ENCODE measurements at regions not wholly inside any gene's neighbourhood (a gene's known extent, or its start where the extent isn't known, plus 50 kb on each side); places are given as distances from the start of the nearest gene placed in this dataset.

GRCh38 chr4:112900416-112900815 lies 149.0 kb upstream of the ANK2 start:
- ATAC-seq (no peak), DNase-seq (no peak)
- ChIA-PET CTCF (no interaction called here), POLR2A (no interaction called here)
- Mint-ChIP-seq H3K36me3 (ENCODE audit: low read depth) (no peaks in the 10 kb centered on the region), H3K27me3 (ENCODE audit: low read depth) (peaks cover 11% of the 10 kb centered on the region), H3K4me3 (no peak overlapping the region), H3K27ac (no peak overlapping the region), H3K9me3 (ENCODE audit: insufficient read depth) (no peaks in the 10 kb centered on the region), H3K4me1 (ENCODE audit: low read depth) (no peaks in the 10 kb centered on the region)

GRCh38 chr4:112901962-112902411 lies 147.5 kb upstream of the ANK2 start:
- DNase-seq = no peak
- POLR2A ChIA-PET = no interaction called here
- no peak for ATAC-seq
- H3K36me3 Mint-ChIP-seq (ENCODE audit: low read depth) = no peaks in the 10 kb centered on the region
- CTCF ChIA-PET = no interaction called here
- H3K27me3 Mint-ChIP-seq (ENCODE audit: low read depth) = peaks cover 13% of the 10 kb centered on the region
- no peak overlapping the region for H3K4me3 Mint-ChIP-seq
- no peak overlapping the region for H3K27ac Mint-ChIP-seq
- H3K9me3 Mint-ChIP-seq (ENCODE audit: insufficient read depth) = no peaks in the 10 kb centered on the region
- H3K4me1 Mint-ChIP-seq (ENCODE audit: low read depth) = no peaks in the 10 kb centered on the region

- Mint-ChIP-seq H3K9me3 (ENCODE audit: insufficient read depth) (no peaks in the 10 kb centered on the region), H3K4me3 (no peak overlapping the region), H3K4me1 (ENCODE audit: low read depth) (no peaks in the 10 kb centered on the region), H3K36me3 (ENCODE audit: low read depth) (no peaks in the 10 kb centered on the region), H3K27me3 (ENCODE audit: low read depth) (peaks cover 13% of the 10 kb centered on the region), H3K27ac (no peak overlapping the region)
- ChIA-PET CTCF (no interaction called here), POLR2A (no interaction called here)
- ATAC-seq = no peak
- DNase-seq = no peak
Observed at GRCh38 chr4:112905728-112906127, 143.7 kb upstream of the ANK2 start.

- DNase-seq = no peak
- Mint-ChIP-seq H3K27me3 (ENCODE audit: low read depth) (peaks cover 13% of the 10 kb centered on the region), H3K36me3 (ENCODE audit: low read depth) (no peaks in the 10 kb centered on the region), H3K4me1 (ENCODE audit: low read depth) (no peaks in the 10 kb centered on the region), H3K9me3 (ENCODE audit: insufficient read depth) (no peaks in the 10 kb centered on the region), H3K4me3 (no peak overlapping the region), H3K27ac (no peak overlapping the region)
- CTCF ChIA-PET = no interaction called here
- no peak for ATAC-seq
- POLR2A ChIA-PET = no interaction called here
Observed at GRCh38 chr4:112908511-112908910, 140.9 kb upstream of the ANK2 start.

GRCh38 chr4:112910109-112910736 lies 139.2 kb upstream of the ANK2 start:
- no peaks in the 10 kb centered on the region for H3K36me3 Mint-ChIP-seq (ENCODE audit: low read depth)
- peaks cover 13% of the 10 kb centered on the region for H3K27me3 Mint-ChIP-seq (ENCODE audit: low read depth)
- ChIA-PET POLR2A (no interaction called here), CTCF (interaction anchor here (1.0 kb wide), 1 partner anchor 28 kb away, joined by 3 read pairs; no protein-coding TSS in a partner anchor)
- no peaks in the 10 kb centered on the region for H3K4me1 Mint-ChIP-seq (ENCODE audit: low read depth)
- ATAC-seq (no peak), DNase-seq (no peak)
- no peak overlapping the region for H3K4me3 Mint-ChIP-seq
- H3K9me3 Mint-ChIP-seq (ENCODE audit: insufficient read depth) = no peaks in the 10 kb centered on the region
- H3K27ac Mint-ChIP-seq = no peak overlapping the region

- no peak overlapping the region for H3K27ac Mint-ChIP-seq
- no peak overlapping the region for H3K4me3 Mint-ChIP-seq
- POLR2A ChIA-PET = no interaction called here
- ATAC-seq (no peak), DNase-seq (no peak)
- H3K9me3 Mint-ChIP-seq (ENCODE audit: insufficient read depth) = no peaks in the 10 kb centered on the region
- H3K36me3 Mint-ChIP-seq (ENCODE audit: low read depth) = no peaks in the 10 kb centered on the region
- no peaks in the 10 kb centered on the region for H3K4me1 Mint-ChIP-seq (ENCODE audit: low read depth)
- H3K27me3 Mint-ChIP-seq (ENCODE audit: low read depth) = peaks cover 5% of the 10 kb centered on the region
- CTCF ChIA-PET = interaction anchor here (0.6 to 1.1 kb wide), 2 partner anchors 22 to 1781 kb away, joined by 3 to 4 read pairs; no protein-coding TSS in a partner anchor
Observed at GRCh38 chr4:112916868-112917267, 132.6 kb upstream of the ANK2 start.

GRCh38 chr4:112923516-112923915 lies 125.9 kb upstream of the ANK2 start:
- Mint-ChIP-seq H3K27me3 (ENCODE audit: low read depth) (peaks cover 3% of the 10 kb centered on the region), H3K4me3 (no peak overlapping the region), H3K36me3 (ENCODE audit: low read depth) (no peaks in the 10 kb centered on the region), H3K4me1 (ENCODE audit: low read depth) (no peaks in the 10 kb centered on the region), H3K27ac (no peak overlapping the region), H3K9me3 (ENCODE audit: insufficient read depth) (no peaks in the 10 kb centered on the region)
- CTCF ChIA-PET = interaction anchor here (0.7 to 0.9 kb wide), 2 partner anchors 15 to 28 kb away, joined by 3 read pairs; no protein-coding TSS in a partner anchor
- ATAC-seq (no peak), DNase-seq (no peak)
- POLR2A ChIA-PET = no interaction called here

GRCh38 chr4:112926819-112927218 lies 122.6 kb upstream of the ANK2 start:
- Mint-ChIP-seq H3K27me3 (ENCODE audit: low read depth) (peaks cover 9% of the 10 kb centered on the region), H3K27ac (no peak overlapping the region), H3K4me3 (no peak overlapping the region), H3K4me1 (ENCODE audit: low read depth) (no peaks in the 10 kb centered on the region), H3K36me3 (ENCODE audit: low read depth) (no peaks in the 10 kb centered on the region), H3K9me3 (ENCODE audit: insufficient read depth) (no peaks in the 10 kb centered on the region)
- ATAC-seq (no peak), DNase-seq (no peak)
- ChIA-PET POLR2A (no interaction called here), CTCF (interaction anchor here (0.6 to 1.6 kb wide), 2 partner anchors 12 to 25 kb away, joined by 3 to 4 read pairs; no protein-coding TSS in a partner anchor)

- Mint-ChIP-seq H3K9me3 (ENCODE audit: insufficient read depth) (no peaks in the 10 kb centered on the region), H3K27me3 (ENCODE audit: low read depth) (peaks cover 9% of the 10 kb centered on the region), H3K36me3 (ENCODE audit: low read depth) (no peaks in the 10 kb centered on the region), H3K27ac (no peak overlapping the region), H3K4me1 (ENCODE audit: low read depth) (no peaks in the 10 kb centered on the region), H3K4me3 (no peak overlapping the region)
- ChIA-PET CTCF (interaction anchor here (0.6 to 1.6 kb wide), 2 partner anchors 11 to 24 kb away, joined by 3 to 4 read pairs; no protein-coding TSS in a partner anchor), POLR2A (no interaction called here)
- DNase-seq = no peak
- ATAC-seq = no peak
Observed at GRCh38 chr4:112927544-112927943, 121.9 kb upstream of the ANK2 start.

GRCh38 chr4:112931001-112931400 lies 118.5 kb upstream of the ANK2 start:
- ChIA-PET CTCF (no interaction called here), POLR2A (no interaction called here)
- ATAC-seq (no peak), DNase-seq (no peak)
- peaks cover 9% of the 10 kb centered on the region for H3K27me3 Mint-ChIP-seq (ENCODE audit: low read depth)
- no peaks in the 10 kb centered on the region for H3K4me1 Mint-ChIP-seq (ENCODE audit: low read depth)
- no peaks in the 10 kb centered on the region for H3K9me3 Mint-ChIP-seq (ENCODE audit: insufficient read depth)
- no peaks in the 10 kb centered on the region for H3K36me3 Mint-ChIP-seq (ENCODE audit: low read depth)
- no peak overlapping the region for H3K4me3 Mint-ChIP-seq
- no peak overlapping the region for H3K27ac Mint-ChIP-seq

GRCh38 chr4:112933790-112934189 lies 115.7 kb upstream of the ANK2 start:
- no peak for ATAC-seq

GRCh38 chr4:112938461-112939058 lies 110.9 kb upstream of the ANK2 start:
- Mint-ChIP-seq H3K4me1 (ENCODE audit: low read depth) (no peaks in the 10 kb centered on the region), H3K27me3 (ENCODE audit: low read depth) (peaks cover 4% of the 10 kb centered on the region), H3K27ac (no peak overlapping the region), H3K36me3 (ENCODE audit: low read depth) (no peaks in the 10 kb centered on the region), H3K9me3 (ENCODE audit: insufficient read depth) (no peaks in the 10 kb centered on the region), H3K4me3 (no peak overlapping the region)
- DNase-seq (no peak), ATAC-seq (no peak)
- ChIA-PET POLR2A (no interaction called here), CTCF (interaction anchor here (0.7 to 3.9 kb wide), 18 partner anchors 8 to 616 kb away, joined by 3 to 27 read pairs (median 4); partner anchors contain the start of genes LARP7 and ZGRF1)

More at GRCh38 chr4:112933790-112934189, 115.7 kb upstream of the ANK2 start:
- Mint-ChIP-seq H3K9me3 (ENCODE audit: insufficient read depth) (no peaks in the 10 kb centered on the region), H3K4me1 (ENCODE audit: low read depth) (no peaks in the 10 kb centered on the region), H3K36me3 (ENCODE audit: low read depth) (no peaks in the 10 kb centered on the region), H3K4me3 (no peak overlapping the region), H3K27ac (no peak overlapping the region), H3K27me3 (ENCODE audit: low read depth) (peaks cover 9% of the 10 kb centered on the region)
- CTCF ChIA-PET = interaction anchor here (1.1 kb wide), 1 partner anchor 18 kb away, joined by 3 read pairs; no protein-coding TSS in a partner anchor
- POLR2A ChIA-PET = no interaction called here
- DNase-seq = no peak
